ENCODE measurements at regions not wholly inside any gene's neighbourhood (a gene's known extent, or its start where the extent isn't known, plus 50 kb on each side); places are given as distances from the start of the nearest gene placed in this dataset.

- DNase-seq (ENCODE audit: low read depth, low spot score): no peak
- in situ Hi-C loops (cut with HindIII; ENCODE audit: low pct_unique_long_range_greater_than_20kb, low sequenced_read_pairs): no loop called here
Measured at GRCh38 chr9:20087481-20087880, 298.6 kb upstream of the SLC24A2 start.

- in situ Hi-C loops (cut with HindIII; ENCODE audit: low pct_unique_long_range_greater_than_20kb, low sequenced_read_pairs): no loop called here
Measured at GRCh38 chr9:20085842-20086241, 297.0 kb upstream of the SLC24A2 start.

GRCh38 chr9:20084125-20084524 lies 295.3 kb upstream of the SLC24A2 start:
- DNase-seq (ENCODE audit: low read depth, low spot score): no peak
- in situ Hi-C loops (cut with HindIII; ENCODE audit: low pct_unique_long_range_greater_than_20kb, low sequenced_read_pairs): no loop called here

More at GRCh38 chr9:20085842-20086241, 297.0 kb upstream of the SLC24A2 start:
- DNase-seq (ENCODE audit: low read depth, low spot score): no peak

GRCh38 chr9:20083390-20083789 lies 294.6 kb upstream of the SLC24A2 start:
- in situ Hi-C loops (cut with HindIII; ENCODE audit: low pct_unique_long_range_greater_than_20kb, low sequenced_read_pairs): no loop called here
- DNase-seq (ENCODE audit: low read depth, low spot score): no peak

- in situ Hi-C loops (cut with HindIII; ENCODE audit: low pct_unique_long_range_greater_than_20kb, low sequenced_read_pairs): no loop called here
- no peak for DNase-seq (ENCODE audit: low read depth, low spot score)
Measured at GRCh38 chr9:20082831-20083230, 294.0 kb upstream of the SLC24A2 start.

- in situ Hi-C loops (cut with HindIII; ENCODE audit: low pct_unique_long_range_greater_than_20kb, low sequenced_read_pairs): no loop called here
- no peak for DNase-seq (ENCODE audit: low read depth, low spot score)
Measured at GRCh38 chr9:20082406-20082805, 293.6 kb upstream of the SLC24A2 start.

GRCh38 chr9:20078246-20078645 lies 289.4 kb upstream of the SLC24A2 start:
- no peak for DNase-seq (ENCODE audit: low read depth, low spot score)
- in situ Hi-C loops (cut with HindIII; ENCODE audit: low pct_unique_long_range_greater_than_20kb, low sequenced_read_pairs): no loop called here

- no peak for DNase-seq (ENCODE audit: low read depth, low spot score)
- in situ Hi-C loops (cut with HindIII; ENCODE audit: low pct_unique_long_range_greater_than_20kb, low sequenced_read_pairs): no loop called here
Measured at GRCh38 chr9:20074291-20074690, 285.5 kb upstream of the SLC24A2 start.

- DNase-seq (ENCODE audit: low read depth, low spot score): no peak
- in situ Hi-C loops (cut with HindIII; ENCODE audit: low pct_unique_long_range_greater_than_20kb, low sequenced_read_pairs): no loop called here
Measured at GRCh38 chr9:20070336-20070735, 281.5 kb upstream of the SLC24A2 start.

GRCh38 chr9:20065796-20066700 lies 277.2 kb upstream of the SLC24A2 start:
- in situ Hi-C loops (cut with HindIII; ENCODE audit: low pct_unique_long_range_greater_than_20kb, low sequenced_read_pairs): no loop called here
- no peak for DNase-seq (ENCODE audit: low read depth, low spot score)

- in situ Hi-C loops (cut with HindIII; ENCODE audit: low pct_unique_long_range_greater_than_20kb, low sequenced_read_pairs): no loop called here
- DNase-seq (ENCODE audit: low read depth, low spot score): no peak
Measured at GRCh38 chr9:20065046-20065445, 276.2 kb upstream of the SLC24A2 start.

- no peak for DNase-seq (ENCODE audit: low read depth, low spot score)
- in situ Hi-C loops (cut with HindIII; ENCODE audit: low pct_unique_long_range_greater_than_20kb, low sequenced_read_pairs): no loop called here
Measured at GRCh38 chr9:20054734-20055133, 265.9 kb upstream of the SLC24A2 start.

GRCh38 chr9:20048985-20049384 lies 260.1 kb upstream of the SLC24A2 start:
- in situ Hi-C loops (cut with HindIII; ENCODE audit: low pct_unique_long_range_greater_than_20kb, low sequenced_read_pairs): no loop called here
- DNase-seq (ENCODE audit: low read depth, low spot score): no peak

- no peak for DNase-seq (ENCODE audit: low read depth, low spot score)
- in situ Hi-C loops (cut with HindIII; ENCODE audit: low pct_unique_long_range_greater_than_20kb, low sequenced_read_pairs): no loop called here
Measured at GRCh38 chr9:20048437-20048836, 259.6 kb upstream of the SLC24A2 start.

- in situ Hi-C loops (cut with HindIII; ENCODE audit: low pct_unique_long_range_greater_than_20kb, low sequenced_read_pairs): no loop called here
- no peak for DNase-seq (ENCODE audit: low read depth, low spot score)
Measured at GRCh38 chr9:20044686-20045085, 255.8 kb upstream of the SLC24A2 start.

GRCh38 chr9:20043461-20043860 lies 254.6 kb upstream of the SLC24A2 start:
- in situ Hi-C loops (cut with HindIII; ENCODE audit: low pct_unique_long_range_greater_than_20kb, low sequenced_read_pairs): no loop called here

GRCh38 chr9:20043035-20043434 lies 254.2 kb upstream of the SLC24A2 start:
- in situ Hi-C loops (cut with HindIII; ENCODE audit: low pct_unique_long_range_greater_than_20kb, low sequenced_read_pairs): no loop called here
- DNase-seq (ENCODE audit: low read depth, low spot score): no peak

More at GRCh38 chr9:20043461-20043860, 254.6 kb upstream of the SLC24A2 start:
- DNase-seq (ENCODE audit: low read depth, low spot score): no peak

GRCh38 chr9:20042128-20042711 lies 253.4 kb upstream of the SLC24A2 start:
- DNase-seq (ENCODE audit: low read depth, low spot score): no peak
- in situ Hi-C loops (cut with HindIII; ENCODE audit: low pct_unique_long_range_greater_than_20kb, low sequenced_read_pairs): no loop called here

- DNase-seq (ENCODE audit: low read depth, low spot score): no peak
- in situ Hi-C loops (cut with HindIII; ENCODE audit: low pct_unique_long_range_greater_than_20kb, low sequenced_read_pairs): no loop called here
Measured at GRCh38 chr9:20041697-20042081, 252.9 kb upstream of the SLC24A2 start.
